AG04449 (cell line): ENCODE measurements at regions not wholly inside any gene's neighbourhood (a gene's known extent, or its start where the extent isn't known, plus 50 kb on each side); places are given as distances from the start of the nearest gene placed in this dataset.

Experiments used
- CTCF ChIA-PET: fragments of 350-600 bp; formaldehyde crosslinking; extraction: SDS; loops from one replicate; lab custom pipeline; 2021; ENCODE audit warnings: antibody characterized with exemption; lab: Yijun Ruan, JAX
- POLR2A ChIA-PET: fragments of 400-600, 350-600 bp; formaldehyde crosslinking; extraction: SDS; loops from one replicate; lab custom pipeline; 2020; ENCODE audit warnings: antibody characterized with exemption, inconsistent platforms; lab: Yijun Ruan, JAX
- DNase-seq: peaks from one replicate; pipeline ENCODE4 v3.0.0-alpha.2; 2010; ENCODE audit warnings: low read depth, low spot score
- H3K4me3 ChIP-seq: 2 replicates; pipeline ENCODE4 v1.5.1; 2011; ENCODE audit warnings: low read depth, mild to moderate bottlenecking, control low read depth, low read length
- TF ChIP-seq, protein P1 (sequence below): IDR thresholded peaks from one replicate; pipeline ENCODE4 v1.5.1; 2011; ENCODE audit warnings: mild to moderate bottlenecking, moderate library complexity, low read length, control low read depth, inconsistent platforms; ENCODE audit not compliant: insufficient read depth; ENCODE audit errors: missing control alignments

DNA sequence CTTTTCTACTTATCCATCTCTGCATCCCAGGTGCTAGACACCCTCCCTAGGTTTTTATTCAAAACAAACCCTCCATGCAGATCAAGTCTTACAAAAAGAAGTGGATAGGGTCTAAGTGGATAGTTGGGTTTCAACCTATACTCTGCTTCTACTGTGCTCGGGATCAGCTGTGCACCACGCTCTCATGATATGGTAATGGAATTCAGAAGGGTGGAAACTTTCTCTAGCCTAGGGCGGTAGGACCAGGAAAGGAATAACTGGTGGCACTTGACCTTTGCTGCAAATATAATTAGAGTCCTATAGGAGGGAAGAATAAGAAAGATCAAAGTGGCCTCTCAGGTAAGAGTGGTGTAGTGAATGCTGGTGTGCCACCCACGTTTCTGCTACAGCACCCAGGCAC is 272.9 kb downstream of the GPD2 start:
- H3K4me3 ChIP-seq, result no peak overlapping the region
- DNase-seq, result no peak
- ChIA-PET POLR2A (no interaction called here), CTCF (no interaction called here)
- TF ChIP-seq, protein P1, sequence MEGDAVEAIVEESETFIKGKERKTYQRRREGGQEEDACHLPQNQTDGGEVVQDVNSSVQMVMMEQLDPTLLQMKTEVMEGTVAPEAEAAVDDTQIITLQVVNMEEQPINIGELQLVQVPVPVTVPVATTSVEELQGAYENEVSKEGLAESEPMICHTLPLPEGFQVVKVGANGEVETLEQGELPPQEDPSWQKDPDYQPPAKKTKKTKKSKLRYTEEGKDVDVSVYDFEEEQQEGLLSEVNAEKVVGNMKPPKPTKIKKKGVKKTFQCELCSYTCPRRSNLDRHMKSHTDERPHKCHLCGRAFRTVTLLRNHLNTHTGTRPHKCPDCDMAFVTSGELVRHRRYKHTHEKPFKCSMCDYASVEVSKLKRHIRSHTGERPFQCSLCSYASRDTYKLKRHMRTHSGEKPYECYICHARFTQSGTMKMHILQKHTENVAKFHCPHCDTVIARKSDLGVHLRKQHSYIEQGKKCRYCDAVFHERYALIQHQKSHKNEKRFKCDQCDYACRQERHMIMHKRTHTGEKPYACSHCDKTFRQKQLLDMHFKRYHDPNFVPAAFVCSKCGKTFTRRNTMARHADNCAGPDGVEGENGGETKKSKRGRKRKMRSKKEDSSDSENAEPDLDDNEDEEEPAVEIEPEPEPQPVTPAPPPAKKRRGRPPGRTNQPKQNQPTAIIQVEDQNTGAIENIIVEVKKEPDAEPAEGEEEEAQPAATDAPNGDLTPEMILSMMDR, result no peak

DNA sequence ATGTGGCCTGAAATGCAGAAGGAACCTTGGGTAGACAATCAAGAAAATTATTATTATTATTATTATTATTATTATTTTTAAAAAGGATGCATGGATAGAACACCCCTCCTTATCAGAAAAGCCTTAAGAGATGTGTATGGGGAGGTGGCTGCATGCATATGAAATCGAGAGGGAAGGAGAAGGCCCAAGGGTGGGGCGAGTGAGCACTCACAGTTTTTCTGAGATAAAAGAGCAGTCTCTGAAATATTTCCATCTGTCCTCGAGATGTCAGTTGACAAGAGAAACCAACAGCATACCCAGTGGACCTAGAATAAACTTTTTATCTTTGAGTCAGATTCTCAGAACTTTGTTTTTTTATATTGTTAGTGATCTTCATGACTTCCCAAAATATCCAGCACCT is 282.9 kb downstream of the GPD2 start:
- POLR2A ChIA-PET, result no interaction called here
- no peak for DNase-seq
- CTCF ChIA-PET, result no interaction called here
- TF ChIP-seq, protein P1, result no peak
- H3K4me3 ChIP-seq, result no peak overlapping the region

- TF ChIP-seq, protein P1, result no peak
- POLR2A ChIA-PET, result no interaction called here
- CTCF ChIA-PET, result no interaction called here
- DNase-seq, result no peak
- no peak overlapping the region for H3K4me3 ChIP-seq
Observed at GRCh38 chr2:156727867-156728266, 291.7 kb downstream of the GPD2 start.

DNA sequence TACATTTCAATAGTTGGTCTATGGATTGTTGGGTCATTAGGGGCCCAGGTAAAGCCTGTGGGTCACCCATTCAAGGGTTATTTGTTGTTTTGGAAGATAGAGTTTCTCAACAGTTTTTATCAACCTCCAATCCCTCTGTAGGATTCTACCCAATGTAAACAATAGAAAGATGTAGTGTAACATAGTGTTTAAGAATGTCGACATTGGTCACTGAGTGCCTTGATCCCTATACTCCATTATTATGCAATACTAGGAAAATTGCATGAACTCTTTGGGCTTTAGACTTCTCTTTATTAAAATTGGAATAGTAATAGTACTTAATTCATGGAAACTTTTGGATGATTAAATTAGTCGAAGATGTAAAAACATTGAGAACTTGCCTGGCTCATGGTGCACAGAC is 292.1 kb downstream of the GPD2 start:
- H3K4me3 ChIP-seq, result no peak overlapping the region
- ChIA-PET CTCF (no interaction called here), POLR2A (no interaction called here)
- no peak for DNase-seq
- TF ChIP-seq, protein P1, result no peak

GRCh38 chr2:156731506-156731905 is 295.3 kb downstream of the GPD2 start:
- POLR2A ChIA-PET, result no interaction called here
- DNase-seq, result no peak
- no peak overlapping the region for H3K4me3 ChIP-seq
- CTCF ChIA-PET, result no interaction called here
- TF ChIP-seq, protein P1, result no peak

DNA sequence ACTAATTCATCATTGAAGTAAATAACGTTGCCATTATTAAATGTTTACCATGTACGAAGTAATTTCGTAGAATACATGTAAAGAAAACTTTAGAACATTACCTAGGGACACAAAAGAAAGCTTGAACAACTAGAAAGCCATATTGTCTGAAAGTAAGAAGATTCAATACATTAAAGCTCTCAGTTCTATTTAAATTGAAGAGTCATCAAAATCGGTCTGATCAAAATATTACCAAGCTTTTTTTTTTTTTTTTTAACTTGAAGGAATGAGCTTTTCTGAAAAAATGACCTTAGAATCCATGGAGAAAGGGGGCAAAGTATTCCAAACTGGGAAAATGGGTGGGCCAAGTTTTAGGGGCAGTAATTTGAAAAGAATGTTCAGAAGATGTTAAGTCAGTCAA is 300.8 kb downstream of the GPD2 start:
- ChIA-PET POLR2A (no interaction called here), CTCF (no interaction called here)
- DNase-seq, result no peak
- TF ChIP-seq, protein P1, result no peak
- H3K4me3 ChIP-seq, result no peak overlapping the region

- POLR2A ChIA-PET, result no interaction called here
Observed at GRCh38 chr2:156739301-156739700, 303.1 kb downstream of the GPD2 start.

More at GRCh38 chr2:156739301-156739700, 303.1 kb downstream of the GPD2 start:
- TF ChIP-seq, protein P1, result no peak
- H3K4me3 ChIP-seq, result no peak overlapping the region
- DNase-seq, result no peak
- CTCF ChIA-PET, result no interaction called here
